Mucosa of gallbladder (tissue), 1 donor: ENCODE measurements at regions not wholly inside any gene's neighbourhood (a gene's known extent, or its start where the extent isn't known, plus 50 kb on each side); places are given as distances from the start of the nearest gene placed in this dataset.
A peak's percentile ranks its signal among the peaks of the same experiment; 100 is the strongest.
"Not testable (repeated sequence)": the region's sequence is repeated elsewhere in the genome, so short reads cannot be mapped to it uniquely, and the experiment has no call there.

Experiments
- DNase-seq: peaks from one replicate; pipeline ENCODE4 v3.0.0-alpha.2; 2020; ENCODE audit warnings: low spot score
- donor health status: DM: no; HTN: no; CAD: no.

DNA sequence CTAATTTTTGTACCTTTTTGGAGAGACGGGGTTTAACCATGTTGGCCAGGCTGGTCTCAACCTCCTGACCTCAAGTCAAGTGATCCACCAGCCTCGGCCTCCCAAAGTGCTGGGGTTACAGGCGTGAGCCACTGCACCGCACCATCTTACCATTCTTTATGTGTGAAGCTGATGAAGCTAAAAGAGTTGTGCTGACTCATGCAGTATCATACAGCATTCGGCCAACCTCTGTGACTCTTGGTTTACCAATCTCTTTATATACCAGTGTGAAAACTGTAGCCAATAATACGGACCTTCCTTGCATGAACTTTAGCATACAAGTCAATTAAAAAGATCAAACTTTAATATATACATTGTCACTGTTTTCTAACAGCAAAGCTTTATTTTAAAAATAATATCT is 878.2 kb upstream of the MBL2 start:
- DNase-seq = no peak

GRCh38 chr10:53647221-53647620 is 874.6 kb upstream of the MBL2 start:
- DNase-seq = not testable (repeated sequence)

DNA sequence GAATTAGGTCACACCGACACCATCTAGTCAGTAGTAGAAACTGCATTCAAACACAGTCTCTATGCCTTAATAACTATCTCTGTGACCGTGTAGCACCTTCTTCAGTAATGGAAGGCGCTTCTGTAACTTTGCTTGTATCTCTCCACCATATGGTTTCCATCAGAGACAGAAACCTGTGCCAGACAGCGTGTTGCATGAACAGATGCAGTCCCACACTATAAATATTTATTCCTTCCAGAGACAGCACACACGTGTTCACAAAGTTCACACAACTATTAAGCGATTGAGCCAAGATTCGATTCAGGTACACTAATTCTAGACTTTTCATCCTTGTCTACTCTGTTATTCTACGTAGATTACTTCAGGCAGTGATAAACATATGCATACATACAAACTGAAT is 873.9 kb upstream of the MBL2 start:
- peak; percentile 19 for DNase-seq

DNA sequence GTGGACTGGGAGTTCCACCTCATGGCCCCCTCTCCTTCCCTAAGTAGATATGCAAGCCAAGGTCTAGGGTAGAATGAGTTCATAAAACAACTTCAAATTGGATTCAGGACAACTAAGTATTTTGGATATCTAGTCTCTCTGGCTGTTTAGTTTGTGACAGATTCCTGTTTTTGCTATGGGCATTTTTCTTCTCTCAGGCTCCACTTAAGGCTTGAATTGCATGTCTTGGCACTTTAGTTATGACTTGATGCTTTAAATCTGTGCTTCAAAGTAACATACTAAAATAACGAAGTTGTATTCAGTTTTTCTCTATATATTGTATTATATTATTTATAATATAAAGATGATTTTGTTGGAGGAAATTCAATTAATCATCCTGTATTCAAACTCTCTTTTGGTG is 873.4 kb upstream of the MBL2 start:
- DNase-seq = no peak

DNA sequence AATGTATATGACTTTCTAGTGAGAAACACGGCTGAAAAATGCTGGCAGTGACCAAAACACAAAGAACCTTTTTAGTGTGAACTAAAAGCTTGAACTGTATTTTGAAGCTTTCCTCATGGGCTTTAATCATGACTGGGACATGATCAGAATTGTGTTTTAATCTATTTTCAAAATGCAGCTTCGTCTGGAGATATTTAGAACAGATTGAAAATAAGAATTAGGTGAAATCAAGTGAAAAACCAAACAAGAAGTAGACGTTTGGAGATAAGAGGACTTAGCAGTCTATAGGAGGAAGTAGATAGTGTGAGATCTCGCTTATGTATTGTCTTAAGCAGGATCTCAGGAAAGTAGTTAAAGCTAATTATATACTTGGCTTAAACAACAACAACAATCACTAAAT is 865.4 kb upstream of the MBL2 start:
- DNase-seq = no peak

DNA sequence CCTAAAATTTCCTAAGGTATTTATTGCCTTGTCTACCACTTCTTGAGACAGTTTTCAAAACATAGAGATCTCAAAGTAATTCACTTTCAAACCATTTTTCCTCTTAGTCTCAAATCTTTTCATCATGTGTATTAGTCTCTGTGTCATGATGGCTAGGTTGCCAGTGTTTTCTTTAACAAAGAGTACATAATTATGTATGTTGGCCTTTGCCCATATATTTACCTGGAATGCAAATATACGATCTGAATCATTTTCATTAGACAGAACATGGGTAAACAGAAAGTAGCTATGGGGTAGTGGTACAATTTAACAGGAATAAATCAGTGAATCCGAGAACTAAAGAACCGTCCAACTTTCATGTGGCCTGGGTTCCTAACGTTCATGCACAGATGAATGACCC is 852.1 kb upstream of the MBL2 start:
- DNase-seq = no peak

- no peak for DNase-seq
Measured at GRCh38 chr10:53622201-53622600, 849.6 kb upstream of the MBL2 start.

GRCh38 chr10:53619671-53620070 is 847.1 kb upstream of the MBL2 start:
- no peak for DNase-seq

GRCh38 chr10:53607691-53608090 is 835.1 kb upstream of the MBL2 start:
- no peak for DNase-seq

- no peak for DNase-seq
Measured at GRCh38 chr10:53606981-53607380, 834.4 kb upstream of the MBL2 start.

- no peak for DNase-seq
Measured at GRCh38 chr10:53601260-53601875, 828.8 kb upstream of the MBL2 start.

DNA sequence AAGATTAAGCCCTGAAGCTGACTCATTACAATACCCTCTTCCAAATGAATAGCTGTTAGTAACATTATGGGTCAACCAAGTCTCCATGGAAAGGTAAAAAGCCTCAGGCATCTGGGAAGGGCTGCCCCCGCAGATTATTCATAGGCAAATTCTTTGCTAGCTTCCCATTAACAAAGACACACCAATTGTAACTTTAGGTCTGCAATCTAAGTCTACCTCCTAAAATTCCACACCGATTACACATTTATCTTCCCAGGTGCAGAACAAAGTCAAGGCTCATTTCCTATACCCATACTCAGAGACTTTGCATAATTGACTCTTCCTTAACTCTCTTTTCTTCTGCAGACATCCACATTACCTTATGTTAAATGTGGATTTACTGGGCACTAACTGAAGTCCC is 826.3 kb upstream of the MBL2 start:
- DNase-seq = no peak

- DNase-seq = no peak
Measured at GRCh38 chr10:53597835-53598251, 825.3 kb upstream of the MBL2 start.

DNA sequence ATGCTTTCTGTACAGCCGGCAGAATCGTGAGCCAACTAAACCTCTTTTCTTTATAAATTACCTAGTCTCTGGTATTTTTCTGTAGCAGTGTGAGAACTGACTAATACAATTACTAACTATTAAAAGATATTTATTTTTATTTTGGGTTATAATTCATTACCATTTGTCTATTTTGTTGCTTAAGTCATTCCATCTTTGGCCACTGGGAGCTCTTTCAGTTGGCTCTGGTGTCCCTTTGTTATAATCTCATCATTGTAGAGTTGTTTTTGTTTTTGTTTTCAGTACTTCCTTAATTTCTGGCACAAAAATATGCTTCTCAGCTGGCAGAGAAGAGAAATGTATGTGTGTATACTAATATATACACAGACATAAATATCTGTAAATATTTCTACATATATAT is 807.9 kb upstream of the MBL2 start:
- no peak for DNase-seq

DNA sequence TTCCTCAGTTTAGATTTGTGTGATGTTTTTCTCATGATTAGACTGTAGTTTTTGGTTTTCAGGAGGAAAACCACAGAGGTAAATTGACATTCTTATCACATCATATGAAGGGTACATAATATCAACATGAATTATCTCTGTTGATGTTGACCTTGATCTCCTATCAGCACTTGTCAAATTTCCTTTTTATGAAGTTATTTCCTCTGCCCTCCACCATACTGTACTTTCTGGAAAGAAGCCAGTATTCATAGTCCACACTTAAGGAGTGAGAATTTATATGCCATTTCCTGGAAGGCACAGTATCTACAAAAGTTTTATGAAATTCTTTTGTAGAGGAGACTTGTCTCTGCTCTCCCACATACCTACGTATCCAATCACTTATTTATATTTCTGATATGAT is 807.2 kb upstream of the MBL2 start:
- no peak for DNase-seq

GRCh38 chr10:53574024-53574423 is 801.4 kb upstream of the MBL2 start:
- no peak for DNase-seq

GRCh38 chr10:53573498-53573897 is 800.9 kb upstream of the MBL2 start:
- DNase-seq = no peak

DNA sequence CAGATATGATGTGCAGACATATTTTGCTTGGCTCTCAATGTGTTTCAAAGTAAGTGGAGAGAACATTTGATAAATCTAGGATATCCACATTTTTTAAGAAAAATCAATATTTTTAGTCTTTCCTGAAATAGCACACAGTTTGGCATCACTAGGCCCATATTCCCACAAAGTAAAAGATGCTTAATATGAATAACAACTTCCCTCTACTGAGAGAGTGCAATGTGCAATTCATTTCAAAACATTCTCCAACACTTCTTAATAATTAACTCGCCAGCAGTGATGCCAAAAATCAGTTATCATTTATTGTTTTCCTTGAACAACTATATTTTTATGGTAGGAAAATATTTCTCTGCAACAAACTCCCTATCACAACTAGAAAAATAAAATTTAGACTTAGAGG is 800.2 kb upstream of the MBL2 start:
- no peak for DNase-seq

- no peak for DNase-seq
Measured at GRCh38 chr10:53570221-53570620, 797.6 kb upstream of the MBL2 start.

- no peak for DNase-seq
Measured at GRCh38 chr10:53569455-53569854, 796.9 kb upstream of the MBL2 start.

- no peak for DNase-seq
Measured at GRCh38 chr10:53548664-53549063, 776.1 kb upstream of the MBL2 start.

DNA sequence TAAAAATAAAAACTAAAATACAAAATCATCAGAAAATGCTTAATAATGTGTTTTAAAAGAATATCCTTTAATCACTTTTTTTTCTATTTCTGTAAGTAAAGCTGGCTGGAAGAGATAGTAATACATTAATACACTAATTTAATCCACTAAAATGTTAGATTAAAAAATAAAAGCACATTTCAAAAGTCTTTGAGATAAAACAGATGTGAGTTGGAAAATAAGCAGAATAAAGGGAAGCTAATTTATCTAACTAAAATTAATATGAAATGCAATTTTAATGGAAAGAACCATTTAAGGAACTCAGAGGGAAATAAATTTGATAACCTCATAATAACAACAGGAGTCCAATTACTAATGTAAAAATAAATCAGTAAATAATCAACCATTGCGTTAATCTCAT is 774.8 kb upstream of the MBL2 start:
- DNase-seq = no peak

GRCh38 chr10:53543410-53543809 is 770.8 kb upstream of the MBL2 start:
- no peak for DNase-seq

DNA sequence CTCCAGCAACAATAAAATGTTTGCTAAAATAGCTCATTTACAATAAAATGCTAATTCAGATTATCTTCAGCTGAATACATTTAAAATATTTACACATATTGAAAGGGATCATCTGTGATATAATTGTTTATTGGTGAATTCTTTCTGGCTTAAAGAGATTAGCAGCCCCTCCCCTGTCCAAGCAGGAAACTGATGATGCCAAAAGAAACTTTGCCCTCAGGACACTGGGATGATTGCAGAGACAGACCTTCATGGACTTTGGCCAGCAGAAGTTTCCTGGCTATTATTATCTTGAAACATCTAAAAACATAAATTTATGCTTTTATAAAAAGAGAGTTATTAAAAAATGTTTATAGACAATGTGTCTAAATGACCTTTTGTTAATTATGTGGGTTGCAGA is 764.9 kb upstream of the MBL2 start:
- DNase-seq = no peak

DNA sequence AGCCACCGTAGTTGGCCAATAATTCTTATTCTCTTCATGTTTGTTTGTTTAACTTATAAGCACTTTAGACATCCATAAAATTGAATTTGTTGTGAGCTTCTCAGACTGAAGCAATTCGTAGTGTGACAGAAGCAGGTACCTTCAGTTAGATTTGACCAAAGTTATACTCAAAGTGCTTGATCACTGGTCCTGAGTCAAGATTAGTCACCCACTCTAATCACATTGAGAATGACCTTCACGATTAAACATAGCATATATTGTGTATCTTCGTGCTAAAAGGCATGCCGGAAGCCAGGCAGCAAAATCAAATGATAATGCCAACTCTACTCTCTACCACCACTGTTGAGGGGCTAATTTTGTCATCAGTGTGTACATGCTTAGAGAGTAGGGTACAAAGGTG is 763.7 kb upstream of the MBL2 start:
- DNase-seq = no peak
